Kidney (tissue), 13 donors: ENCODE measurements at regions not wholly inside any gene's neighbourhood (a gene's known extent, or its start where the extent isn't known, plus 50 kb on each side); places are given as distances from the start of the nearest gene placed in this dataset.
A peak's percentile ranks its signal among the peaks of the same experiment; 100 is the strongest.

ENCODE experiments used
- DNase-seq, 5 donors: peaks; one replicate each; pipeline ENCODE4 v3.0.0-alpha.2; 2013 to 2020
- FAIRE-seq: peaks from 2 replicates; lab custom pipeline; 2012; peaks lifted over from hg19 to GRCh38; lab: Jason Lieb, UNC
- H3K27ac ChIP-seq, 2 donors: one replicate each; pipeline ENCODE4 v1.7.0; 2013; ENCODE audit warnings: low read depth in 2 of 2, low read length in 2 of 2, inconsistent platforms in 1 of 2
- H3K27me3 ChIP-seq: one replicate; pipeline ENCODE4 v1.7.1; 2013; ENCODE audit warnings: low read length, inconsistent platforms; ENCODE audit not compliant: control insufficient read depth, insufficient read depth
- H3K36me3 ChIP-seq, 3 donors: one replicate each; pipeline versions ENCODE4 v1.7.0 to v1.7.1; 2013; ENCODE audit warnings: low read length in 3 of 3, control low read depth in 1 of 3, inconsistent platforms in 1 of 3; ENCODE audit not compliant: insufficient read depth in 3 of 3, control insufficient read depth in 2 of 3
- H3K4me1 ChIP-seq, 3 donors: one replicate each; pipeline versions ENCODE4 v1.7.0 to v1.7.1; 2013; ENCODE audit warnings: low read length in 3 of 3, inconsistent platforms in 1 of 3, low read depth in 1 of 3; ENCODE audit not compliant: control insufficient read depth in 2 of 3, insufficient read depth in 2 of 3
- H3K4me3 ChIP-seq, 3 donors: one replicate each; pipeline versions ENCODE4 v1.7.0 to v1.8.1; 2013; ENCODE audit warnings: low read length in 3 of 3, control low read depth in 1 of 3, inconsistent platforms in 1 of 3
- H3K9ac ChIP-seq, 3 donors: one replicate each; pipeline versions ENCODE4 v1.7.0 to v1.7.1; 2013; ENCODE audit warnings: low read length in 3 of 3, control low read depth in 1 of 3, inconsistent platforms in 1 of 3
- H3K9me3 ChIP-seq, 3 donors: one replicate each; pipeline versions ENCODE4 v1.7.0 to v1.7.1; 2013; ENCODE audit warnings: low read length in 3 of 3, control low read depth in 1 of 3, inconsistent platforms in 1 of 3; ENCODE audit not compliant: control insufficient read depth in 2 of 3, insufficient read depth in 1 of 3
- CTCF ChIP-seq: IDR thresholded peaks from 3 replicates; pipeline ENCODE4 v1.5.1; 2012; ENCODE audit warnings: mild to moderate bottlenecking, moderate library complexity, borderline replicate concordance; ENCODE audit not compliant: insufficient read depth; ENCODE audit errors: extremely low read depth
- intact Hi-C: fragments of 100-400 bp; cut with DNase I; formaldehyde crosslinking; loops from one replicate; pipeline ENCODE4 v1.11.1; 2022
- donor health status: control.
- donor health status: control.
- donor health status: control.
- donor health status: control.
- donor health status: control.
- donor health status: DM: yes; HTN: yes; CAD: no.
- donor health status: Normal renal cell carcinoma (clear cell type).

- peaks cover 0 to 2% (median 0%) of the 10 kb centered on the region in 3 donors for H3K4me1 ChIP-seq
- no peak for TF ChIP-seq CTCF
- no peaks in the 10 kb centered on the region for H3K36me3 ChIP-seq
- DNase-seq (no peak), FAIRE-seq (no peak)
- H3K27ac ChIP-seq = no peak overlapping the region
- no peak overlapping the region for H3K9ac ChIP-seq
- intact Hi-C loops = no loop called here
- H3K4me3 ChIP-seq = no peak overlapping the region
- no peaks in the 10 kb centered on the region for H3K27me3 ChIP-seq
- peaks cover 0 to 4% (median 0%) of the 10 kb centered on the region in 3 donors for H3K9me3 ChIP-seq
These were observed 150.3 kb upstream of the RPL38 start for GRCh38 chr17:74052993-74053711.

DNA sequence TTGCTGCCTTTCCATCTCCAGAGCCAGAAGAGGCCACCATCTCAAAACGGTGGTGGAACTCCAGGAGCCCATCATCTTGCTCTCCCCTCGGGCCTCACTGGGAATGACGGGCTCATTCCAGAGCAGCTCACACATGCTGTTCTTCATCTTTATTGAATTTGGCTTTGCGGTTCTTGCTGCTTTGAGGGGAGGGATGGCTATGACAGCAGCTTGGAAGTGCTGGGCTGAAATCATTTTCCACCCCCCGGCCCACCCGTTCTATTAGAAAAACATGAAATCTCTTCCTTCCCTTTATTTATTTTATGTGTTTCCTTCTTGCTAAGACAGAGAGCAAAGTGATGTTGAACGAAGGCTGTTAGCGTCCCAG is 149.8 kb upstream of the RPL38 start:
- no peaks in the 10 kb centered on the region for H3K27me3 ChIP-seq
- H3K9me3 ChIP-seq = peaks cover 0 to 4% (median 0%) of the 10 kb centered on the region in 3 donors
- no peak overlapping the region for H3K9ac ChIP-seq
- no peaks in the 10 kb centered on the region for H3K36me3 ChIP-seq
- DNase-seq = peak in 1 of 5 donors; percentile 70
- TF ChIP-seq CTCF = no peak
- peaks cover 0 to 2% (median 0%) of the 10 kb centered on the region in 3 donors for H3K4me1 ChIP-seq
- FAIRE-seq = no peak
- intact Hi-C loops = no loop called here
- H3K4me3 ChIP-seq = no peak overlapping the region
- H3K27ac ChIP-seq = no peak overlapping the region

- DNase-seq (no peak), FAIRE-seq (no peak)
- Histone ChIP-seq H3K36me3 (no peaks in the 10 kb centered on the region), H3K9ac (no peak overlapping the region), H3K4me1 (peaks cover 0 to 2% (median 0%) of the 10 kb centered on the region in 3 donors), H3K27ac (no peak overlapping the region), H3K4me3 (no peak overlapping the region), H3K27me3 (no peaks in the 10 kb centered on the region), H3K9me3 (peaks cover 0 to 4% (median 0%) of the 10 kb centered on the region in 3 donors)
- intact Hi-C loops = no loop called here
- TF ChIP-seq CTCF = no peak
These were observed 149.2 kb upstream of the RPL38 start for GRCh38 chr17:74054249-74054648.
